GM21717 (cell line): ENCODE measurements at regions not wholly inside any gene's neighbourhood (a gene's known extent, or its start where the extent isn't known, plus 50 kb on each side); places are given as distances from the start of the nearest gene placed in this dataset.
"Not testable (repeated sequence)": the region's sequence is repeated elsewhere in the genome, so short reads cannot be mapped to it uniquely, and the experiment has no call there.

Experiments
- ATAC-seq: cut with Tn5 transposase; IDR thresholded peaks from one replicate; pipeline ENCODE4 v1.9.1; 2021; ENCODE audit warnings: mild to moderate bottlenecking, moderate library complexity; ENCODE audit not compliant: unreplicated experiment

- ATAC-seq = not testable (repeated sequence)
Observed at GRCh38 chr5:63732880-63733279, 229.4 kb downstream of the HTR1A start.

DNA sequence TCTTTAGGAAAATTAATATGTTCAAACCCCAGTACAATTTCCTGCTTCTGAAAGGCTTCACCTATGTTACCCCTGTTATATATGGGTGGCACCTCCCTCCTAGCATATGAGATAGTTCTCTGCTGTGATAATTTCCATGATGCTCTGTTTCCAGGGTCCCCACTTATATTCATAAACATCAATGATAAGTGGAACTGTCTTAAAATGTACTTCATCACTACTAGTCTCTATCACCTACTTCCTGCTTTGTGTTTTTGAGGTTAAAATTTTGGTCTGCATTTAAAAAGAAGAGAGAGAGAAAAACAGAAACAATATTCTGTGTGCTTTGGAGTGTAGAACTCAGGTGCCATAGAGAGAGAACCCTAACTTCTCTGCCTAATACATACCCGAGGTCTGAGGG lies 234.7 kb downstream of the HTR1A start:
- ATAC-seq = no peak

- ATAC-seq = peak; percentile 88
Observed at GRCh38 chr5:63726496-63726895, 235.7 kb downstream of the HTR1A start.

GRCh38 chr5:63719147-63719546 lies 243.1 kb downstream of the HTR1A start:
- ATAC-seq = no peak

- ATAC-seq = no peak
Observed at GRCh38 chr5:63700241-63700640, 262.0 kb downstream of the HTR1A start.

DNA sequence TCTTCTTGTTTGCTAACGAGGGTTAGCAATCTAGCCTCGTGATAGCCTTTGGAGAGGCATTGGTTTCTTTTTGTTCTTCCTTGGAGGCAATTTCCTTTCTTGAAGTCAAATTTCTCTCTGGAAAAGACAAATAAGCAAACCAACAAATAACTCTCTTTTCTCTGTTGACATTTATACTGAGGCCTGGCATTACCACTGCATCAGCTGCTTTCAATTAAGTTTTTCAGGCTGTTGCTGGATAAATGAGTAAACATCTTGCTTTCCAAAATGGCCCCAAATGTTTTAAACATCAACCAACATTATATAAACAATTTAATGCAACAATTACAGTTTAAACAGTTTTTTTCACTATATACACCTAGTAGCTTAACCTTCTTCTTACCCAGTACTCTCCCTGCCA lies 264.4 kb downstream of the HTR1A start:
- no peak for ATAC-seq

DNA sequence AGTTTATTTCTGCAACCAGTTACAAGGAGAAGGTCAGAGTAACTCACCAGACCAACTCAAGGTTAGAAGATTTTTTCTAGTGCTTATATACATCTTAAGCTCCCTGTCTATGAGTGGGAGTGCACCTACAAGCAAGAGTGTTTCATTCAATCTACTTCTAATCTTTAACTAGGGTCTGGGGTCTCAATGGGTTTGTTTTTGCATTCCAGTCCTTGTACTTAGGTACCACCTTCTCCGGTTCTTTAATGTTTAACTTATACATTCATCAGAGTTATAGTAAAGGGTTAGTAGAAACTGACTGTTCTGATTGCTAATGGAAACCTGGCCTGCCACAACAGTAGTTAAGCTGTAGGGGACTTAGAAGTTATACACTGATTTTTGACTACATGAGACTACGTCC lies 271.7 kb downstream of the HTR1A start:
- ATAC-seq = no peak

GRCh38 chr5:63687854-63688516 lies 274.3 kb downstream of the HTR1A start:
- ATAC-seq = no peak

DNA sequence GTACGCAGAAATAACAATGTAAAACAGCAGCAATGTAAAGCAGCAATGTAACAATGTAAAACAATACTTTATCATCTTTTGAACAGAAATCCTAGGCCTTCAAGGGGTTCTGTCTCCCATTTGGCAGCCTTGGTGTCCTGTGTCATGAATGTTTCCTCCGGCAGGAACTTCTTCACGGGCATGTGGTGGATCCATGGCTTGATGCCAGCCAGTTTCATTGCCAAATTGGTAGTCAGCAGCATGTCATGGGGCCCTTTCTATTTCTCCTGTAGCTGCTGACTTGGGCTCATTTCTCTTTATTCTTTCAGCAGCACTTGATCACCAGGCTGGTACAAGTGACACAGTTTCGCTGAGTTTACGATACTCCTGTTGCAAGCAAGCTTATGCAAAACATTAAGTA lies 275.3 kb downstream of the HTR1A start:
- no peak for ATAC-seq

- ATAC-seq = no peak
Observed at GRCh38 chr5:63686181-63686580, 276.1 kb downstream of the HTR1A start.

- no peak for ATAC-seq
Observed at GRCh38 chr5:63685454-63685853, 276.8 kb downstream of the HTR1A start.

DNA sequence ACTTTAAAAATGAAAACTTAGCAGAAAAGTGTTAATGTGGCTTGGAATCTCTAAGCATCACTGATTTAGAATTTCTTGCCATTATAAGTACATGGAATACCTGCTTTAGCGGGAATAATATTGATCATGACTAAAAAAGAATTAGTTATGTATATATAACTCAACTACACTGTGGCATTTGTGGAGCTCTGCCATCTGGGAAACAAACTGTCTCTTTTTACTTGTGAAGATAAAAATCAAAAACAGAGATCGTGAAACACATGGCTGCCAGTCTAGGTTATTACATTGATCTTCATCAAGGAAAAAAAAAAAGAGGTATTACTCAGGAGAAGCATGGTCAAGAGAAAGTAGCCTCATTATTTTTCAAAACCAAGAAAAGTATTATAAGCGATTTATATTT lies 287.4 kb downstream of the HTR1A start:
- ATAC-seq = no peak

- no peak for ATAC-seq
Observed at GRCh38 chr5:63655043-63655442, 307.2 kb downstream of the HTR1A start.

GRCh38 chr5:63650581-63650980 lies 311.7 kb downstream of the HTR1A start:
- no peak for ATAC-seq

- ATAC-seq = no peak
Observed at GRCh38 chr5:63648376-63648775, 313.9 kb downstream of the HTR1A start.

DNA sequence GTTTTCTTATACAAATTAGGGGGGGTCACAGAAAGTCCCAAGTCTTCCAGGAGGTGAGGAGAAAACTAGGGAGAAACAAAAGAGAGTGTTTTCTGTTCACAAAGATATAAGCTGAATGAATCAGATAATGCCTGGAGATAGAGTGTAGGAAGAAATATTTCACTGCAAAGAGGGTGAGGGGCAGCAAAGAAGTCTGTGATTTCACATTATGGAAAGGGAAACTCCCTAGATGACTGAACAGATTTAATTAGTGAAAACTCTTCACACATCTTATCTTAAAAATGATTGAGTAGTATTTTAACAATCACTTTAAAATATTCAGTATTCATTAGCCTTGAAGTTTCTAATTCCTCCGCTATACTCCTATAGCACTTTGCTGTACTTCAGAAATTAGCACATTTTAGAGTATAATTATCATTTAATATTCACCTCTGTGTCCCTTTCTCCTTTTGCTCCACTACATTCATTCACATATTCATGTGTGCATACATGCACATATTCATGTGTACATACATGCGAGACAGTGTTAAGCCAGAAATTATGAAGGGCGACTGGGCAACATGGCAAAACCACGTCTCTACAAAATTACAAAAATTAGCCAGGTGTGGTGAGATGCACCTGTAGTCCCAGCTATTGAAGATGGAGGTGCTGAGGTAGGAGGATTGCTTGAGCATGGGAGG lies 332.2 kb downstream of the HTR1A start:
- no peak for ATAC-seq

DNA sequence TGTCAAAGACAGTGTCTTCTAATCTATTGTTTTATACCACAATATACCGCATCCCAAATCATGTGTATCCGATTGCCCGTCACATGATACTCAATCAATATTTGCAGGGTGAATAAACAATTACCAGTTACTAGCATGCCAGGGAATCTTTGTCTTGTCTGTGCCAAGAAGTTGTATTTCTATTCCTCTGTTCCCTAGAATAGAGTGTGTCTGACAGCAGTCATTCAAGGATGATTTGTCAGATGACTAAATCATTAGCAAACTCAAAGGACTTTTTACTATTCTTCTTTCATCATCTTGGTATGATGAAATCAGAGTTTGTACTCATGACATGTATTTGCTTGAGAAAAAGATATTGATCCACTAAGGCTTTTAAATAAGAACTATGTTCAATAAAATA lies 348.8 kb downstream of the HTR1A start:
- no peak for ATAC-seq

GRCh38 chr5:63603996-63604395 lies 358.2 kb downstream of the HTR1A start:
- no peak for ATAC-seq

- ATAC-seq = no peak
Observed at GRCh38 chr5:63602971-63603370, 359.3 kb downstream of the HTR1A start.

DNA sequence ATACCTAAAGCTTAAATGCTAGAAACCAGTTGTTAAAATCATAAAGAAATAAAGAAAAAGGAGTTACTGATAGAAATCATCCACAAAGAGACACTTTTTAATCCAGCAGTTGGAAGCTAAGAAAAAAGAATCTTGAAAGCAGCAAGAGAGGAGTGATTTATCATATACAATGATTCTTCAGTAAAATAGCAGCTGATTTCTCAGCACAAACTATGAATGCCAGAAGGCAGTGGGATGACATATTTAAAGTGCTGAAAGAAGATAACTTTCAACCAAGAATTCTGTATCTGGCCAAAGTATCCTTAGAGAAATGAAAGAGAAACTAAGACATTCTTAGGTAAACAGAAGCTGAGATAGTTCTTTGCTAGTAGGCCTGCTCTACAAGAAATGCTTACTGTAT lies 366.0 kb downstream of the HTR1A start:
- ATAC-seq = no peak

DNA sequence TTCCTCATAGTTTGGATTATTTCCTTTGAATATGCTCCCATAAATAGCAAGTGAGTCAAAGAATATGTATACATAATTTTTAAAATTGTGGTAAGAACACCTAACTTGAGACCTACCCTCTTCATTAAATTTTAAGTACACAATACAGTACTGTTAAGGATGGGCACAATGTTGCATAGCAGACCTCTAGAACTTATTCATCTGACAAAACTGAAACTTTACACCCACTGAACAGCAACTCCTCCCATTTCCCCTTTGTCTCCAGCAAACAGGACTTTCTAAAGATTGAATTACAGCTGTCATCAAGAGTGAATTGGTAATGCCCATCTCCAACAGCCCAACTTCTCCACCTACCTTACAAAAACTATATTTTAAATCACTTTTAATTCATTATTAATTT lies 388.9 kb downstream of the HTR1A start:
- ATAC-seq = no peak

DNA sequence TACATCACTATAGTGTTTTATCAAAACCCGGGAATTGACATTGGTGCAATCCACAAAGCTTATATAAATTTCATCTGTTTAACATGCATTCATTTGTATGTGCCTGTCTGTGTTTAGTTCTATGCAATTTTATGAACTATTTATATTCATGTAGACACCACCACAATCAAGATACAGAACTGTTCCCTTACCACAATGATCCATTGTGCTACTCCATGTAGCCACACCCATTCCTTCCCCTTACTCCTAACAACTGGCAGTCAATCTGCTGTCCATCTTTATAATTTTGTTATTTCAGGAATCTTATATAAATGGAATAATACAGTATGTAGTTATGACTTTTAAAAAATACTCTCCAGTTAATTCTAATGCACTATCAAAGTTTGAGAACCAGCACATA lies 389.5 kb downstream of the HTR1A start:
- ATAC-seq = no peak

GRCh38 chr5:63570752-63571151 lies 391.5 kb downstream of the HTR1A start:
- no peak for ATAC-seq
